ENCODE measurements at regions not wholly inside any gene's neighbourhood (a gene's known extent, or its start where the extent isn't known, plus 50 kb on each side); places are given as distances from the start of the nearest gene placed in this dataset.
A peak's percentile ranks its signal among the peaks of the same experiment; 100 is the strongest.
"Not testable (repeated sequence)": the region's sequence is repeated elsewhere in the genome, so short reads cannot be mapped to it uniquely, and the experiment has no call there.

- ATAC-seq: peak in 1 of 2 donors; percentile 14
- peak in 2 of 10 donors; percentile 24 to 36 for DNase-seq
- H3K27ac Mint-ChIP-seq: not testable (repeated sequence)
Measured at GRCh38 chr10:46095943-46096342, 49.9 kb upstream of the MSMB start.

GRCh38 chr10:46096446-46096845, 50.4 kb upstream of the MSMB start:
- Mint-ChIP-seq H3K9me3 (no peaks in the 10 kb centered on the region), H3K4me3 (peak overlapping the region in 3 of 10 donors; percentile 56 to 85 (median 70)), H3K4me1 (peaks cover 10 to 27% (median 14%) of the 10 kb centered on the region in 4 donors), H3K27me3 (no peaks in the 10 kb centered on the region), H3K27ac (no peak overlapping the region), H3K36me3 (peaks cover 0 to 3% (median 0%) of the 10 kb centered on the region in 3 donors)
- ATAC-seq (no peak), DNase-seq (no peak)
- POLR2A ChIA-PET: interaction anchor here (1.0 to 3.0 kb wide), 4 partner anchors 10 to 68 kb away, joined by 3 to 17 read pairs (median 7); no protein-coding TSS in a partner anchor

More at GRCh38 chr10:46095943-46096342, 49.9 kb upstream of the MSMB start:
- POLR2A ChIA-PET: interaction anchor here (1.1 to 3.0 kb wide), 3 partner anchors 11 to 67 kb away, joined by 3 to 17 read pairs (median 6); no protein-coding TSS in a partner anchor
- H3K27me3 Mint-ChIP-seq, H3K9me3 Mint-ChIP-seq, H3K36me3 Mint-ChIP-seq: not testable (repeated sequence)
- Mint-ChIP-seq H3K4me3 (peak overlapping the region in 2 of 10 donors; percentile 36 to 85), H3K4me1 (peaks cover 10 to 29% (median 14%) of the 10 kb centered on the region in 4 donors)

GRCh38 chr10:46096909-46097575, 51.0 kb upstream of the MSMB start:
- Mint-ChIP-seq H3K4me1 (peaks cover 10 to 22% (median 14%) of the 10 kb centered on the region in 4 donors), H3K9me3 (no peaks in the 10 kb centered on the region), H3K36me3 (peaks cover 0 to 3% (median 0%) of the 10 kb centered on the region in 3 donors), H3K27me3 (no peaks in the 10 kb centered on the region), H3K4me3 (peak overlapping the region in 3 of 10 donors; percentile 56 to 85 (median 70)), H3K27ac (no peak overlapping the region)
- ATAC-seq (peak; percentile 9 to 15), DNase-seq (peak in 2 of 10 donors; percentile 28 to 29)
- POLR2A ChIA-PET: interaction anchor here (1.0 to 2.2 kb wide), 2 partner anchors 10 to 69 kb away, joined by 5 to 9 read pairs; no protein-coding TSS in a partner anchor

GRCh38 chr10:46097576-46098317, 51.7 kb upstream of the MSMB start:
- no peaks in the 10 kb centered on the region for H3K9me3 Mint-ChIP-seq
- no peak for ATAC-seq
- H3K4me1 Mint-ChIP-seq: peaks cover 10 to 20% (median 14%) of the 10 kb centered on the region in 4 donors
- POLR2A ChIA-PET: interaction anchor here (1.0 to 2.2 kb wide), 2 partner anchors 9 to 69 kb away, joined by 5 to 9 read pairs; no protein-coding TSS in a partner anchor
- no peak overlapping the region for H3K27ac Mint-ChIP-seq
- H3K36me3 Mint-ChIP-seq: peaks cover 0 to 3% (median 0%) of the 10 kb centered on the region in 3 donors
- DNase-seq: no peak
- no peaks in the 10 kb centered on the region for H3K27me3 Mint-ChIP-seq
- peak overlapping the region in 4 of 10 donors; percentile 9 to 85 (median 59) for H3K4me3 Mint-ChIP-seq

- Mint-ChIP-seq H3K36me3 (peaks cover 0 to 3% (median 0%) of the 10 kb centered on the region in 3 donors), H3K4me3 (peak overlapping the region in 2 of 10 donors; percentile 8 to 12), H3K9me3 (no peaks in the 10 kb centered on the region), H3K4me1 (peaks cover 10 to 20% (median 14%) of the 10 kb centered on the region in 4 donors), H3K27me3 (no peaks in the 10 kb centered on the region), H3K27ac (peak overlapping the region in 7 of 10 donors; percentile 24 to 80 (median 44))
- no peak for DNase-seq
- ATAC-seq: no peak
- POLR2A ChIA-PET: interaction anchor here (2.2 kb wide), 1 partner anchor 9 kb away, joined by 9 read pairs; no protein-coding TSS in a partner anchor
Measured at GRCh38 chr10:46098386-46098785, 52.3 kb upstream of the MSMB start.

GRCh38 chr10:46098925-46099324, 52.9 kb upstream of the MSMB start:
- POLR2A ChIA-PET: interaction anchor here (2.2 kb wide), 1 partner anchor 8 kb away, joined by 9 read pairs; no protein-coding TSS in a partner anchor
- not testable (repeated sequence) for ATAC-seq, H3K27me3 Mint-ChIP-seq, DNase-seq, H3K36me3 Mint-ChIP-seq, H3K9me3 Mint-ChIP-seq
- peak overlapping the region in 2 of 10 donors; percentile 8 to 12 for H3K4me3 Mint-ChIP-seq
- peaks cover 10 to 20% (median 14%) of the 10 kb centered on the region in 4 donors for H3K4me1 Mint-ChIP-seq
- peak overlapping the region in 4 of 10 donors; percentile 26 to 80 (median 53) for H3K27ac Mint-ChIP-seq

GRCh38 chr10:46104071-46104585, 58.1 kb upstream of the MSMB start:
- peak overlapping the region in 3 of 10 donors; percentile 18 to 66 (median 31) for H3K27ac Mint-ChIP-seq
- DNase-seq (no peak), ATAC-seq (no peak)
- peak overlapping the region in 1 of 10 donors; percentile 45 for H3K4me3 Mint-ChIP-seq
- no peaks in the 10 kb centered on the region for H3K36me3 Mint-ChIP-seq
- POLR2A ChIA-PET: interaction anchor here (1.0 kb wide), 1 partner anchor 10 kb away, joined by 3 read pairs; no protein-coding TSS in a partner anchor
- peaks cover 13 to 23% (median 18%) of the 10 kb centered on the region in 4 donors for H3K4me1 Mint-ChIP-seq
- no peaks in the 10 kb centered on the region for H3K9me3 Mint-ChIP-seq
- peaks cover 0 to 9% (median 0%) of the 10 kb centered on the region in 5 donors for H3K27me3 Mint-ChIP-seq

GRCh38 chr10:46105416-46105815, 59.3 kb upstream of the MSMB start:
- H3K27me3 Mint-ChIP-seq, H3K9me3 Mint-ChIP-seq, DNase-seq, H3K36me3 Mint-ChIP-seq, ATAC-seq: not testable (repeated sequence)
- POLR2A ChIA-PET: interaction anchor here (1.2 to 2.7 kb wide), 4 partner anchors 8 to 102 kb away, joined by 3 to 17 read pairs (median 8); no protein-coding TSS in a partner anchor
- peaks cover 13 to 18% (median 16%) of the 10 kb centered on the region in 4 donors for H3K4me1 Mint-ChIP-seq
- H3K4me3 Mint-ChIP-seq: peak overlapping the region; percentile 67 to 95 (median 88)
- H3K27ac Mint-ChIP-seq: peak overlapping the region in 9 of 10 donors; percentile 36 to 89 (median 85)

- Mint-ChIP-seq H3K4me3 (peak overlapping the region; percentile 67 to 95 (median 88)), H3K27ac (peak overlapping the region in 9 of 10 donors; percentile 36 to 89 (median 85)), H3K4me1 (peaks cover 13 to 18% (median 16%) of the 10 kb centered on the region in 4 donors)
- ATAC-seq: peak; percentile 63 to 71
- H3K36me3 Mint-ChIP-seq, H3K27me3 Mint-ChIP-seq, H3K9me3 Mint-ChIP-seq: not testable (repeated sequence)
- POLR2A ChIA-PET: interaction anchor here (0.7 to 2.7 kb wide), 8 partner anchors 8 to 176 kb away, joined by 3 to 17 read pairs (median 4); no protein-coding TSS in a partner anchor
- DNase-seq: peak in 3 of 10 donors; percentile 21 to 32 (median 22)
Measured at GRCh38 chr10:46105856-46106409, 59.9 kb upstream of the MSMB start.

GRCh38 chr10:46106410-46107255, 60.6 kb upstream of the MSMB start:
- H3K27ac Mint-ChIP-seq: peak overlapping the region; percentile 26 to 92 (median 78)
- H3K27me3 Mint-ChIP-seq: peaks cover 0 to 9% (median 0%) of the 10 kb centered on the region in 5 donors
- H3K36me3 Mint-ChIP-seq: no peaks in the 10 kb centered on the region
- ATAC-seq: peak; percentile 89 to 93
- H3K9me3 Mint-ChIP-seq: no peaks in the 10 kb centered on the region
- peak in 9 of 10 donors; percentile 11 to 70 (median 48) for DNase-seq
- peaks cover 13 to 18% (median 16%) of the 10 kb centered on the region in 4 donors for H3K4me1 Mint-ChIP-seq
- peak overlapping the region; percentile 77 to 95 (median 90) for H3K4me3 Mint-ChIP-seq
- POLR2A ChIA-PET: interaction anchor here (0.7 to 2.7 kb wide), 9 partner anchors 9 to 176 kb away, joined by 3 to 17 read pairs (median 4); no protein-coding TSS in a partner anchor

- H3K27me3 Mint-ChIP-seq, DNase-seq, H3K9me3 Mint-ChIP-seq, H3K27ac Mint-ChIP-seq, H3K36me3 Mint-ChIP-seq, ATAC-seq, H3K4me3 Mint-ChIP-seq: not testable (repeated sequence)
- H3K4me1 Mint-ChIP-seq: peaks cover 13 to 18% (median 16%) of the 10 kb centered on the region in 4 donors
- POLR2A ChIA-PET: interaction anchor here (2.7 kb wide), 1 partner anchor 10 kb away, joined by 9 read pairs; no protein-coding TSS in a partner anchor
Measured at GRCh38 chr10:46108158-46108499, 62.1 kb upstream of the MSMB start.

Measured in naive thymus-derived CD8-positive, alpha-beta T cell (primary cell).